Endothelial cell of umbilical vein (primary cell): ENCODE measurements at regions not wholly inside any gene's neighbourhood (a gene's known extent, or its start where the extent isn't known, plus 50 kb on each side); places are given as distances from the start of the nearest gene placed in this dataset.

Experiments
- BruUV-seq: library from RNA; stranded (reverse); fragments of 400-500 nt; replicated peaks from 2 replicates; lab custom pipeline; 2021; lab: Mats Ljungman, UMichigan
- CTCF ChIA-PET: fragments of 300-600, 350-600 bp; sonication (Branson Sonifier 250); formaldehyde crosslinking; loops from one replicate; lab custom pipeline; 2021; ENCODE audit warnings: antibody characterized with exemption, inconsistent platforms; lab: Charles Lee
- POLR2A ChIA-PET: fragments of 300-600, 350-600 bp; sonication (Branson Sonifier 250); formaldehyde crosslinking; loops from one replicate; lab custom pipeline; 2021; ENCODE audit warnings: antibody characterized with exemption, inconsistent platforms; lab: Charles Lee
- DNase-seq: peaks from one replicate; pipeline ENCODE4 v3.0.0-alpha.2; 2011; ENCODE audit warnings: low read depth, low spot score
- FAIRE-seq: peaks from 2 replicates; lab custom pipeline; 2011; peaks lifted over from hg19 to GRCh38; lab: Jason Lieb, UNC
- H2AFZ ChIP-seq: 2 replicates; pipeline ENCODE4 v1.6.0; 2012; ENCODE audit warnings: low read depth, low read length, control low read depth, inconsistent platforms
- H3K27ac ChIP-seq: 2 replicates; pipeline ENCODE4 v1.5.1; 2011; ENCODE audit warnings: low read depth, mild to moderate bottlenecking, control low read depth, low read length, moderate library complexity; ENCODE audit not compliant: insufficient read depth
- H3K27me3 ChIP-seq, 2 experiments: 2 replicates each; pipeline versions ENCODE4 v1.6.0 to v1.6.1; 2011; ENCODE audit warnings: low read length in 2 of 2, mixed read lengths in 1 of 2; ENCODE audit not compliant: control insufficient read depth in 2 of 2, insufficient read depth in 2 of 2
- H3K36me3 ChIP-seq, 2 experiments: 2 replicates in 1 of 2; 3 replicates in 1 of 2; pipeline ENCODE4 v1.5.1; 2011; ENCODE audit warnings: low read length in 2 of 2, mild to moderate bottlenecking in 1 of 2, moderate library complexity in 1 of 2; ENCODE audit not compliant: control insufficient read depth in 2 of 2, insufficient read depth in 2 of 2; ENCODE audit errors: extremely low read depth in 1 of 2
- H3K4me1 ChIP-seq: 3 replicates; pipeline ENCODE4 v1.5.1; 2011; ENCODE audit warnings: mild to moderate bottlenecking, low read length; ENCODE audit not compliant: control insufficient read depth, insufficient read depth; ENCODE audit errors: extremely low read depth
- H3K4me2 ChIP-seq: 2 replicates; pipeline ENCODE4 v1.6.1; 2011; ENCODE audit warnings: low read length, control low read depth, mixed read lengths; ENCODE audit not compliant: insufficient read depth
- H3K4me3 ChIP-seq, 3 experiments: fragments of 200-600 bp in 1 of 3; sonication (generic), shearing (Covaris generic) in 1 of 3; replicated peaks in 1 of 3; 2 replicates each; pipeline ENCODE4 v1.5.1; 2011 to 2016; ENCODE audit warnings: control low read depth in 3 of 3, low read length in 3 of 3, mild to moderate bottlenecking in 2 of 3, inconsistent platforms in 1 of 3, low read depth in 1 of 3, moderate library complexity in 1 of 3; ENCODE audit not compliant: insufficient read depth in 1 of 3
- H3K79me2 ChIP-seq: 2 replicates; pipeline ENCODE4 v1.6.0; 2012; ENCODE audit warnings: low read length, inconsistent platforms; ENCODE audit not compliant: control insufficient read depth, insufficient read depth
- H3K9ac ChIP-seq: replicated peaks from 2 replicates; pipeline ENCODE3; 2011; ENCODE audit warnings: low read length, control low read depth; ENCODE audit not compliant: insufficient read depth; ENCODE audit errors: extremely low read depth
- H3K9me1 ChIP-seq: replicated peaks from 3 replicates; pipeline ENCODE4 v1.6.0; 2011; ENCODE audit warnings: mild to moderate bottlenecking, low read length; ENCODE audit not compliant: control insufficient read depth, insufficient read depth; ENCODE audit errors: extremely low read depth
- H3K9me3 ChIP-seq: replicated peaks from 2 replicates; pipeline ENCODE4 v1.5.1; 2012; ENCODE audit warnings: low read length, inconsistent platforms; ENCODE audit not compliant: control insufficient read depth, insufficient read depth
- H4K20me1 ChIP-seq: replicated peaks from 2 replicates; pipeline ENCODE3; 2011; ENCODE audit warnings: mild to moderate bottlenecking, low read length; ENCODE audit not compliant: control insufficient read depth, insufficient read depth; ENCODE audit errors: extremely low read depth
- EZH2 ChIP-seq: IDR thresholded peaks from 2 replicates; pipeline ENCODE4 v1.6.1; 2012; ENCODE audit warnings: borderline replicate concordance, low read depth, mild to moderate bottlenecking, moderate library complexity, low read length, inconsistent platforms; ENCODE audit not compliant: severe bottlenecking
- FOS ChIP-seq: IDR thresholded peaks from 2 replicates; pipeline ENCODE4 v1.6.1; 2011; ENCODE audit warnings: mild to moderate bottlenecking, low read length, moderate library complexity, borderline replicate concordance; ENCODE audit not compliant: insufficient read depth
- GATA2 ChIP-seq: IDR thresholded peaks from 2 replicates; pipeline ENCODE4 v1.7.0; 2011; ENCODE audit warnings: low read depth, mild to moderate bottlenecking, moderate library complexity, mixed read lengths, low read length; ENCODE audit not compliant: insufficient read length, insufficient read depth
- JUN ChIP-seq: IDR thresholded peaks from 2 replicates; pipeline ENCODE4 v1.6.1; 2011; ENCODE audit warnings: borderline replicate concordance, low read depth; ENCODE audit not compliant: insufficient read length, insufficient read depth
- POLR2A ChIP-seq: IDR thresholded peaks from 2 replicates; pipeline ENCODE4 v1.6.1; 2012; ENCODE audit warnings: low read depth, mild to moderate bottlenecking, control low read depth, low read length
- POLR2AphosphoS5 ChIP-seq: IDR thresholded peaks from 2 replicates; pipeline ENCODE4 v1.6.1; 2012; ENCODE audit warnings: low read depth, mild to moderate bottlenecking, control low read depth, low read length, moderate library complexity; ENCODE audit not compliant: insufficient read depth
- dilution Hi-C: fragments of 300-500 bp; cut with MboI; formaldehyde crosslinking; loops from one replicate; pipeline ENCODE4 v1.15.0; 2019; ENCODE audit warnings: low sequenced_read_pairs; ENCODE audit not compliant: extremely low pct_ligation_motif_present
- intact Hi-C: fragments of 100-400 bp; cut with micrococcal nuclease; formaldehyde crosslinking; loops from one replicate; pipeline ENCODE4 v1.10.0; 2022
- TF ChIP-seq, protein P1 (sequence below), 2 donors: IDR thresholded peaks; 1 replicate in 1 of 2; 2 replicates in 1 of 2; pipeline ENCODE4 v1.5.1; 2011; ENCODE audit warnings: low read length in 2 of 2, mild to moderate bottlenecking in 2 of 2, moderate library complexity in 2 of 2, control low read depth in 1 of 2, inconsistent platforms in 1 of 2, low read depth in 1 of 2; ENCODE audit not compliant: insufficient read depth in 1 of 2; ENCODE audit errors: extremely low read depth in 1 of 2

DNA sequence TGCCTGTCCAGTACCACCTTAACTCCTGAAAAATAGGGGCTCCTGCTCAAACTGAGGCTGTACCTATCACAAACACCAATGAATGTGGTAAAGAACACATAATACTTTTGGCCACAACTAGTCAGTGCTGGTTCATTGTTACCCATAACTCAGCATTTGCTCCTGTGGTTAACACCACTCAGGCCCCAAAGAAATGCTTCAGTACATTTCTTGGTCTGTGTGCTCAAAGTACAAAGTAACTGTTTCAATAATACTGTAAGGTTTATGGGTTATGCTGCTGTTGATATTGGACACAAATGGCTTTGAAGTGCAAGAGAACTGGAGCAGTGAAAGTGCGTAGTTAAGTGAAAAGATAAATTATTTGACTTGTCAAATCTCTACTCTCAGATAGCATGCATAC lies 95.0 kb upstream of the TACR1 start:
- intact Hi-C loops (no loop called here), dilution Hi-C loops (no loop called here)
- H3K79me2 ChIP-seq: no peaks in the 10 kb centered on the region
- H3K9me3 ChIP-seq: no peaks in the 10 kb centered on the region
- no peak overlapping the region for H3K9ac ChIP-seq
- TF ChIP-seq POLR2AphosphoS5 (no peak), GATA2 (no peak), FOS (no peak), POLR2A (no peak), EZH2 (no peak)
- ChIA-PET CTCF (no interaction called here), POLR2A (no interaction called here)
- H3K4me1 ChIP-seq: peaks cover 17% of the 10 kb centered on the region
- no peak overlapping the region for H3K4me3 ChIP-seq
- no peak overlapping the region for H2AFZ ChIP-seq
- no peaks in the 10 kb centered on the region for H3K27me3 ChIP-seq
- DNase-seq (no peak), FAIRE-seq (no peak)
- H3K36me3 ChIP-seq: no peaks in the 10 kb centered on the region
- no peaks in the 10 kb centered on the region for H3K9me1 ChIP-seq
- H3K4me2 ChIP-seq: no peak overlapping the region
- no TSS peak for BruUV-seq
- H4K20me1 ChIP-seq: no peaks in the 10 kb centered on the region
- no peak overlapping the region for H3K27ac ChIP-seq

DNA sequence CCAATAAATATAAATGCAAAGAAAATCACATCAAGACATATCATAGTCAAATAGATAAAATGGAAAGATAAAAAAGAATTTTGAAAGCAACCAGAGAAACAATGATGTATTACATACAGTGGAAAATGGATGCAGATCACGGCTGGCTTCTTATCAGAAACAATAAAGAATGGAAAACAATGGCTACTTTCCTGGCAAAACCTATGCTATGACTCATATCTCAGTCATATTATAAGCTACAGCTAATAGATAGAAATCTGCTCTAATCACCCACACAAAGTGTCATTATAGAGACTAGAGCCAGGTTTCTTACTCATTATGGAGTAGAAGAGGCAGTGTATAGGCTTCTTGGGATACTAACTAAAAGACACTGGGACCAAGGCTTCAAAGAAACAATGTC lies 93.5 kb upstream of the TACR1 start:
- BruUV-seq: no TSS peak
- Histone ChIP-seq H3K36me3 (no peaks in the 10 kb centered on the region), H3K9me3 (no peaks in the 10 kb centered on the region), H2AFZ (no peak overlapping the region), H3K4me1 (peaks cover 17% of the 10 kb centered on the region), H3K4me2 (peak overlapping the region; percentile 49), H3K27me3 (no peaks in the 10 kb centered on the region), H3K4me3 (no peak overlapping the region), H3K9me1 (no peaks in the 10 kb centered on the region), H3K27ac (peak overlapping the region; percentile 19), H3K79me2 (no peaks in the 10 kb centered on the region), H3K9ac (no peak overlapping the region), H4K20me1 (no peaks in the 10 kb centered on the region)
- peak; percentile 96 for DNase-seq
- ChIA-PET CTCF (interaction anchor here (1.0 to 1.1 kb wide), 4 partner anchors 15 to 210 kb away, joined by 3 to 4 read pairs (median 3); no protein-coding TSS in a partner anchor), POLR2A (no interaction called here)
- intact Hi-C loops: no loop called here
- TF ChIP-seq JUN (peak; percentile 97), GATA2 (peak; percentile 84), FOS (peak; percentile 84)
- TF ChIP-seq, protein P1, sequence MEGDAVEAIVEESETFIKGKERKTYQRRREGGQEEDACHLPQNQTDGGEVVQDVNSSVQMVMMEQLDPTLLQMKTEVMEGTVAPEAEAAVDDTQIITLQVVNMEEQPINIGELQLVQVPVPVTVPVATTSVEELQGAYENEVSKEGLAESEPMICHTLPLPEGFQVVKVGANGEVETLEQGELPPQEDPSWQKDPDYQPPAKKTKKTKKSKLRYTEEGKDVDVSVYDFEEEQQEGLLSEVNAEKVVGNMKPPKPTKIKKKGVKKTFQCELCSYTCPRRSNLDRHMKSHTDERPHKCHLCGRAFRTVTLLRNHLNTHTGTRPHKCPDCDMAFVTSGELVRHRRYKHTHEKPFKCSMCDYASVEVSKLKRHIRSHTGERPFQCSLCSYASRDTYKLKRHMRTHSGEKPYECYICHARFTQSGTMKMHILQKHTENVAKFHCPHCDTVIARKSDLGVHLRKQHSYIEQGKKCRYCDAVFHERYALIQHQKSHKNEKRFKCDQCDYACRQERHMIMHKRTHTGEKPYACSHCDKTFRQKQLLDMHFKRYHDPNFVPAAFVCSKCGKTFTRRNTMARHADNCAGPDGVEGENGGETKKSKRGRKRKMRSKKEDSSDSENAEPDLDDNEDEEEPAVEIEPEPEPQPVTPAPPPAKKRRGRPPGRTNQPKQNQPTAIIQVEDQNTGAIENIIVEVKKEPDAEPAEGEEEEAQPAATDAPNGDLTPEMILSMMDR (IDR thresholded peaks at IDR 0.05; ENCODE audit: extremely low read depth in 1 of 2, insufficient read depth in 1 of 2, low read depth in 1 of 2, low read length in 2 of 2): no peak
- peak; percentile 96 for FAIRE-seq
- dilution Hi-C loops: no loop called here
